LNCAP (cell line): ENCODE measurements at regions not wholly inside any gene's neighbourhood (a gene's known extent, or its start where the extent isn't known, plus 50 kb on each side); places are given as distances from the start of the nearest gene placed in this dataset.

Experiments used
- TF ChIP-seq, protein P1 (sequence below): fragments of 450-650 bp; IDR thresholded peaks from 2 replicates; pipeline ENCODE4 v1.5.1; 2017; ENCODE audit warnings: mild to moderate bottlenecking

GRCh38 chr13:76035711-76036110 is 399.6 kb downstream of the LMO7 start:
- TF ChIP-seq, protein P1, sequence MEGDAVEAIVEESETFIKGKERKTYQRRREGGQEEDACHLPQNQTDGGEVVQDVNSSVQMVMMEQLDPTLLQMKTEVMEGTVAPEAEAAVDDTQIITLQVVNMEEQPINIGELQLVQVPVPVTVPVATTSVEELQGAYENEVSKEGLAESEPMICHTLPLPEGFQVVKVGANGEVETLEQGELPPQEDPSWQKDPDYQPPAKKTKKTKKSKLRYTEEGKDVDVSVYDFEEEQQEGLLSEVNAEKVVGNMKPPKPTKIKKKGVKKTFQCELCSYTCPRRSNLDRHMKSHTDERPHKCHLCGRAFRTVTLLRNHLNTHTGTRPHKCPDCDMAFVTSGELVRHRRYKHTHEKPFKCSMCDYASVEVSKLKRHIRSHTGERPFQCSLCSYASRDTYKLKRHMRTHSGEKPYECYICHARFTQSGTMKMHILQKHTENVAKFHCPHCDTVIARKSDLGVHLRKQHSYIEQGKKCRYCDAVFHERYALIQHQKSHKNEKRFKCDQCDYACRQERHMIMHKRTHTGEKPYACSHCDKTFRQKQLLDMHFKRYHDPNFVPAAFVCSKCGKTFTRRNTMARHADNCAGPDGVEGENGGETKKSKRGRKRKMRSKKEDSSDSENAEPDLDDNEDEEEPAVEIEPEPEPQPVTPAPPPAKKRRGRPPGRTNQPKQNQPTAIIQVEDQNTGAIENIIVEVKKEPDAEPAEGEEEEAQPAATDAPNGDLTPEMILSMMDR: no peak

DNA sequence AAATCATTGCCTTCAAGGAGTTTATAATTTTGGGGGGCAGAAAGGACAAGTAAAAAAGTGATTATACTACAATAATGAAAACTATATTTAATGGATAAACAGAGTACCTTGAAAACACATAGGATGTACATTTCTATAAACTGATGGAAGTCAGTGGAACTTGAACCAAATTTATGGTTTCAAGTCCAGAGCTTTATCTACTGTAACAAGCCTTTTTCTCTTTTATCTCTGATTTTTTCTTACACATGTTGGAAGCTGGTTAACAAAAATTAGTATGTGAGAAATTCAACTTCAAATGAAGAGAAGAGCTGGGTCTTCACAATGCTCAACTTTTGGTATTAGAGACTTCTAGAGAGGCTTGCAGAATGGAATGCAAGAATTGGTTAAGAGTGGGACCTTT is 393.6 kb downstream of the LMO7 start:
- TF ChIP-seq, protein P1: no peak

DNA sequence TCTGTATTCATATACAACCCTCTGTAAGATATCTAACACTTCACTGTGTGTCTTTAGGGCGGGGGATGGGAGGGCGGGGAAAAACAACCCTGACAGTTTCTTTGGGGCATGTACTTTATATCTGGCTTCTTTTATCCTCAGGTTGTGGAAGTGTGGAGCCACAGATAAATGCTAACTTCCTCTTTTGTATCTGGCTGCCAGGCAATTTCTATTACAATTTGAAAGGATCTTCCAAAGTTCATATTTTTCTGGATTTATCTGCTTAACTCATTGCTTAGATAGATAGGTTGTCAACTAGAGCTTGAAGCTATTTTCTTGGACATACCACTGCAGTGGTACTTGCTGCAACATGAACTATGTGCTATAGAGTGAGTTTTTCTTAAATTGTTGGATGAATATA is 393.0 kb downstream of the LMO7 start:
- TF ChIP-seq, protein P1: no peak

DNA sequence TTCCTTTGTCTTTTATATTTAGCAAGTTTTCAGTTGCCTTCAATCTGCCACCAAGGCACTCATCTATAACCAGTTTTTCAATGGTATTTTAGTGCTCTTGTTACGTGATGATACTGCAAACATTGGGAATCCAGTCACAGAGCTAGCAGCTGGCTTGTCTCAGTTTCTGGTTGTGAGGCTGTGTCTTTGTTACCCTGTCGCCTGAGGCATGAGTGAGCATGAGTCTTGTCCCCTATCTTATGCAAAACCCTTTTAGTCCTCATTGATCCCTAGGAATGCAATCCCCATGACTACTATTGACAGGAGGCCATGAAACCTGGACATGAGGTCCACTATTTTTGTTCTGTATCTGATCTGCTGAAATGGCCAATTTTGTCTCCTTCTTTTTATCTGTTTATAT is 391.0 kb downstream of the LMO7 start:
- TF ChIP-seq, protein P1: no peak

DNA sequence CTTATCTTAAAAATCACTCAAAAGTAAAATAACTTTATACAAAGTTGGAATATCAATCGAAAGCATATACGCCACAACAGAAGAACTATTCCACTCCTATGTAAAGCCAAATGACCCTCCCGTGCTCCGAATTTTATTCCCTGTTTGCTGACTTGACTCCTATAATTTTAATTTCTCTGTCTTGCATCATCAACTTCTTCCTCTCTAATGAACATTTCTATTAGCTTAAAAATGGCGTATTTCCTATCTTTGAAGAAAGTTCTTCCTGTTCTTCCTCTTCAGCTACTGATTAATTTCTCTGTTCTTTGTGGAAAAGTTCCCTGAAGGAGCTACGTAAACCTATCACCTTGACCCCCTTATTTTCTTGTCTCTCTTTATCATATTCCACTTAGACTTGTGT is 389.3 kb downstream of the LMO7 start:
- TF ChIP-seq, protein P1: no peak

DNA sequence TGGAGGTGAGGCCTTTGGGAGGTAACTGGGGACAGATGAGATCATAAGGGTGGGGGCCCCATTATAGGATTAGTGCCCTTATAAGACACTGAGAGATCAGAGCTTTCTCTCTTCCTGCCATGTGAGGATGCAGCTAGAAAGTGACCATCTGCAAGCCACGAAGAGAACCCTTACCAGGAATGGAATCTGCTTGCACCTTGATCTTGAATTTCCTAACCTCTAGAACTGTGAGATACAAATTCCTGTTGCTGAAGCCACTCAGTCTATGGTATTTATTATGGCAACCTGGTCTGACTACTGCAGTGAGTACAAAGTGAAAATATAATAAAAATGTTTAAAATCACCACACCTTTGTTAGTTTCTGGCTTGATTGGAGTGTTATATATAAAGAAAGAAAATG is 388.0 kb downstream of the LMO7 start:
- TF ChIP-seq, protein P1: no peak

DNA sequence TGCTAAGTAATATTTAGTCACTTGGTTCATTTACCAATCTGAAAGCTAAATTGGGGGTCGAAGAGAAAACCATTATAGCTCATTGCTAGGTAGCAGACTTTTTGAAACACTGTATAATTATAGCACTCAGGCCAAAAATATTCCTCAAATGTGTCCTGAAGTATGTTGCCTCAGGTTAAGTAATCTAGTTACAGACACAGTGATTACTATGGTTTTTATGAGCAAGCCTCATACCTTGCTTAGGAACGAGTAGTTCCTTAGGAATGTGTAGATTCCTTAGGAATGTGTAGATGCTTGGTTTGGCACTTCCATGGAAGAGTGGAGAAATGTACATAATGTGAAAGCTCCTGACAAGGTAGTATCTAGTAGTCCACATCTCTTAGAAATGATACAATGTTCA is 387.5 kb downstream of the LMO7 start:
- TF ChIP-seq, protein P1: no peak

DNA sequence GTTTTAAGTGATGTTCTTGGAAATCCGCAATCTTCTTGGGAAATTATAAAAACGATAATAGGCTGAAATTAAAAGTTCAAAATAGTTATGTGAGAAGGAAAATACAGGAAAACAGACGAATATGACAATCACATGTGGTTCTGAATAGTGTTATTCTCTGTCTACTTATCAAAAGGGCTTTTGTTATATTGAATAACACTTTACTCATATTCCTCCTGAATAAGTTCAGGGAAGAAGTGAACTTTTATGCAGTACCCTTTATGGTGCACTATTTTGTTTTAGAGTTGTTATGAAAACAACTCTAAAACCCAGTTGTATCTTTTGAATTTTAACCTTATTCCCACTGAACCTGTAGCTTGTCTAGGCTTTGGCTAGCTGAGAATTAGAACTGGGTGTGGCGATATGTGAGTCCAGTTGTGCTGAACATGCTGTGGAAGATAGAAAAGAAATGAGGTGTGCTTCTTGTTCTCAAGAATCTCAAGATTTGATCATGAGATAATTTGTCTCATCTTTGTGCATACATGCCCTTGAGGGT is 384.4 kb downstream of the LMO7 start:
- TF ChIP-seq, protein P1: no peak
